ENCODE measurements at regions not wholly inside any gene's neighbourhood (a gene's known extent, or its start where the extent isn't known, plus 50 kb on each side); places are given as distances from the start of the nearest gene placed in this dataset.
"Not testable (repeated sequence)": the region's sequence is repeated elsewhere in the genome, so short reads cannot be mapped to it uniquely, and the experiment has no call there.

- not testable (repeated sequence) for H3K4me3 ChIP-seq
These were observed 128.9 kb upstream of the PJA2 start for GRCh38 chr5:109538692-109539091.

GRCh38 chr5:109535090-109535489 is 125.3 kb upstream of the PJA2 start:
- H3K27ac ChIP-seq, H3K4me3 ChIP-seq: not testable (repeated sequence)

More at GRCh38 chr5:109538692-109539091, 128.9 kb upstream of the PJA2 start:
- H3K27ac ChIP-seq, result not testable (repeated sequence)

GRCh38 chr5:109533751-109534272 is 124.0 kb upstream of the PJA2 start:
- H3K4me3 ChIP-seq, result no peak overlapping the region
- no peak overlapping the region for H3K27ac ChIP-seq

GRCh38 chr5:109532773-109533364 is 123.1 kb upstream of the PJA2 start:
- H3K27ac ChIP-seq, result no peak overlapping the region
- no peak overlapping the region for H3K4me3 ChIP-seq

GRCh38 chr5:109531262-109531661 is 121.5 kb upstream of the PJA2 start:
- Histone ChIP-seq H3K27ac (no peak overlapping the region), H3K4me3 (no peak overlapping the region)

- no peak overlapping the region for H3K4me3 ChIP-seq
- H3K27ac ChIP-seq, result no peak overlapping the region
These were observed 120.2 kb upstream of the PJA2 start for GRCh38 chr5:109529987-109530386.

GRCh38 chr5:109529520-109529919 is 119.7 kb upstream of the PJA2 start:
- no peak overlapping the region for H3K4me3 ChIP-seq
- H3K27ac ChIP-seq, result no peak overlapping the region

GRCh38 chr5:109524555-109524954 is 114.8 kb upstream of the PJA2 start:
- H3K4me3 ChIP-seq, result no peak overlapping the region
- no peak overlapping the region for H3K27ac ChIP-seq

GRCh38 chr5:109524026-109524425 is 114.3 kb upstream of the PJA2 start:
- Histone ChIP-seq H3K27ac (no peak overlapping the region), H3K4me3 (no peak overlapping the region)

- Histone ChIP-seq H3K27ac (no peak overlapping the region), H3K4me3 (no peak overlapping the region)
These were observed 112.6 kb upstream of the PJA2 start for GRCh38 chr5:109522404-109522803.

- no peak overlapping the region for H3K4me3 ChIP-seq
- no peak overlapping the region for H3K27ac ChIP-seq
These were observed 109.6 kb upstream of the PJA2 start for GRCh38 chr5:109519416-109519815.

GRCh38 chr5:109516390-109516789 is 106.6 kb upstream of the PJA2 start:
- Histone ChIP-seq H3K4me3 (no peak overlapping the region), H3K27ac (no peak overlapping the region)

GRCh38 chr5:109511980-109512734 is 102.4 kb upstream of the PJA2 start:
- H3K4me3 ChIP-seq, result no peak overlapping the region
- H3K27ac ChIP-seq, result no peak overlapping the region

GRCh38 chr5:109506556-109506955 is 96.8 kb upstream of the PJA2 start:
- Histone ChIP-seq H3K27ac (no peak overlapping the region), H3K4me3 (no peak overlapping the region)

GRCh38 chr5:109496112-109496511 is 86.3 kb upstream of the PJA2 start:
- no peak overlapping the region for H3K4me3 ChIP-seq
- no peak overlapping the region for H3K27ac ChIP-seq

- H3K27ac ChIP-seq, result no peak overlapping the region
- H3K4me3 ChIP-seq, result no peak overlapping the region
These were observed 78.1 kb upstream of the PJA2 start for GRCh38 chr5:109487753-109488420.

- Histone ChIP-seq H3K27ac (no peak overlapping the region), H3K4me3 (no peak overlapping the region)
These were observed 76.5 kb upstream of the PJA2 start for GRCh38 chr5:109486200-109486804.

GRCh38 chr5:109485030-109485429 is 75.3 kb upstream of the PJA2 start:
- Histone ChIP-seq H3K27ac (no peak overlapping the region), H3K4me3 (no peak overlapping the region)

GRCh38 chr5:109484597-109484996 is 74.8 kb upstream of the PJA2 start:
- no peak overlapping the region for H3K27ac ChIP-seq
- H3K4me3 ChIP-seq, result no peak overlapping the region

GRCh38 chr5:109483395-109483971 is 73.7 kb upstream of the PJA2 start:
- Histone ChIP-seq H3K4me3 (no peak overlapping the region), H3K27ac (no peak overlapping the region)

Measured in skin epidermis (tissue), 12 donors.